ENCODE measurements at regions not wholly inside any gene's neighbourhood (a gene's known extent, or its start where the extent isn't known, plus 50 kb on each side); places are given as distances from the start of the nearest gene placed in this dataset.
A peak's percentile ranks its signal among the peaks of the same experiment; 100 is the strongest.
"Not testable (repeated sequence)": the region's sequence is repeated elsewhere in the genome, so short reads cannot be mapped to it uniquely, and the experiment has no call there.

DNA sequence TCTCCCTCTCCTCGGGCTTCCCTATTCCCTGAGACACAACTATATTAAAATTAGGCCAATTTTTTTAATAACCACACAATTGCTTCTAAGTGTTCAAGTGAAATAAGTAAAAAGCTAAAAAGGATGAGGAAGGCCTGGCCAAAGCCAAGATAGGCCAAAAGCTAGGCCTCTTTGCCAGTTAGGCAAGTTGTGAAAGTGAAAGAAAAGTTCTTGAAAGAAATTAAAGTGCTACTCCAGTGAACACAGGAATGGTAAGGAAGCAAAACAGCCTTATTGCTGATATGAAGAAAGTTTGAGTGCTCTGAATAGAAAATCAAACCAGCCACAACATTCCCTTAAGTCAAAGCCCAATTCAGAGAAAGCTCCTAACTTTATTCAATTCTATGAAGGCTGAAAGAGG, 114.2 kb upstream of the FAT4 start:
- WGBS, 2 donors: 86 to 97% methylated on average over 1 of the region's 1 CpG
- intact Hi-C loops (cut with DNase I; ENCODE audit: low total_unique reads): no loop called here
- DNase-seq: no peak
- Histone ChIP-seq H3K27ac (no peak overlapping the region), H3K27me3 (no peaks in the 10 kb centered on the region), H3K4me3 (no peak overlapping the region), H3K36me3 (ENCODE audit: low read depth, missing control alignments) (no peaks in the 10 kb centered on the region), H3K4me1 (no peaks in the 10 kb centered on the region), H3K9me3 (no peaks in the 10 kb centered on the region)
- no peak for TF ChIP-seq POLR2A (IDR thresholded peaks at IDR 0.05)
- TF ChIP-seq, protein P1, sequence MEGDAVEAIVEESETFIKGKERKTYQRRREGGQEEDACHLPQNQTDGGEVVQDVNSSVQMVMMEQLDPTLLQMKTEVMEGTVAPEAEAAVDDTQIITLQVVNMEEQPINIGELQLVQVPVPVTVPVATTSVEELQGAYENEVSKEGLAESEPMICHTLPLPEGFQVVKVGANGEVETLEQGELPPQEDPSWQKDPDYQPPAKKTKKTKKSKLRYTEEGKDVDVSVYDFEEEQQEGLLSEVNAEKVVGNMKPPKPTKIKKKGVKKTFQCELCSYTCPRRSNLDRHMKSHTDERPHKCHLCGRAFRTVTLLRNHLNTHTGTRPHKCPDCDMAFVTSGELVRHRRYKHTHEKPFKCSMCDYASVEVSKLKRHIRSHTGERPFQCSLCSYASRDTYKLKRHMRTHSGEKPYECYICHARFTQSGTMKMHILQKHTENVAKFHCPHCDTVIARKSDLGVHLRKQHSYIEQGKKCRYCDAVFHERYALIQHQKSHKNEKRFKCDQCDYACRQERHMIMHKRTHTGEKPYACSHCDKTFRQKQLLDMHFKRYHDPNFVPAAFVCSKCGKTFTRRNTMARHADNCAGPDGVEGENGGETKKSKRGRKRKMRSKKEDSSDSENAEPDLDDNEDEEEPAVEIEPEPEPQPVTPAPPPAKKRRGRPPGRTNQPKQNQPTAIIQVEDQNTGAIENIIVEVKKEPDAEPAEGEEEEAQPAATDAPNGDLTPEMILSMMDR (IDR thresholded peaks at IDR 0.05): no peak

DNA sequence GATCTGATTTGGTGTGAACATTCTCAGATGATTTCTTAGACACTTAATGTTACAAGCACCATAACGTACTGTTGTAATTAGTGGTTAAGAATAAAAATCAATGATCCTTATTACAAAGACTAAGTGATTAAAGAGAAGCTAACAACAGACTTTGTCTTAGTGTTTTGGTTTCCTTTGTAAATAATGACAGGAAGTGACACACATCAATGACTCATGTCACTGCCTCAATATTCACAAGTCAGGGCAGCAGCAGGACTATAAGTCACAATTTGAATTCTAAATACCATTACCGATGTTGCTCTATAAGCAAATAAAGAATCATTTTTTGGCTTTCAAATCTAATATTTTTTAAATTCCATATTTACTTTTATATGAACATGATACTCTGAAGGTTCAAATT, 115.8 kb upstream of the FAT4 start:
- Histone ChIP-seq H3K9me3 (no peaks in the 10 kb centered on the region), H3K4me1 (no peaks in the 10 kb centered on the region), H3K4me3 (no peak overlapping the region), H3K27me3 (no peaks in the 10 kb centered on the region), H3K27ac (no peak overlapping the region), H3K36me3 (ENCODE audit: low read depth, missing control alignments) (no peaks in the 10 kb centered on the region)
- TF ChIP-seq, protein P1 (IDR thresholded peaks at IDR 0.05): no peak
- TF ChIP-seq POLR2A (IDR thresholded peaks at IDR 0.05): no peak
- intact Hi-C loops (cut with DNase I; ENCODE audit: low total_unique reads): no loop called here
- WGBS, 2 donors: 91% methylated on average over 2 of the region's 2 CpGs
- no peak for DNase-seq

DNA sequence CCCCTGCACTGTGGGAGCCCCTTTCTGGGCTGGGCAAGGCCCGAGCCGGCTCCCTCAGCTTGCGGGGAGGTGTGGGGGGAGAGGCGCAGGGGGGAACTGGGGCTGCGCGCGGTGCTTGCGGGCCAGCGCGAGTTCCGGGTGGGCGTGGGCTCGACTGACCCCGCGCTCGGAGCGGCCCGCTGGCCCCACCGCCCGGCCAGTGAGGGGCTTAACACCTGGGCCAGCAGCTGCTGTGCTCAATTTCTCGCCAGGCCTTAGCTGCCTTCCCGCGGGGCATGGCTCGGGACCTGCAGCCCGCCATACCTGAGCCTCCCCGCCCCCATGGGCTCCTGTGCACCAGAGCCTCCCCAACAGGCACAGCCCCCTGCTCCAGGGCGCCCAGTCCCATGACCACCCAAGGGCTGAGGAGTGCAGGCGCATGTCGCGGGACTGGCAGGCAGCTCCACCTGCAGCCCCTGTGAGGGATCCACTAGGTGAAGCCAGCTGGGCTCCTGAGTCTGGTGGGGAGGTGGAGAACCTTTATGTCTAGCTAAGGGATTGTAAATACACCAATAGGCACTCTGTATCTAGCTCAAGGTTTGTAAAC, 122.8 kb upstream of the FAT4 start:
- WGBS, 2 donors: 64 to 70% methylated on average over 20 to 28 of the region's 30 CpGs

DNA sequence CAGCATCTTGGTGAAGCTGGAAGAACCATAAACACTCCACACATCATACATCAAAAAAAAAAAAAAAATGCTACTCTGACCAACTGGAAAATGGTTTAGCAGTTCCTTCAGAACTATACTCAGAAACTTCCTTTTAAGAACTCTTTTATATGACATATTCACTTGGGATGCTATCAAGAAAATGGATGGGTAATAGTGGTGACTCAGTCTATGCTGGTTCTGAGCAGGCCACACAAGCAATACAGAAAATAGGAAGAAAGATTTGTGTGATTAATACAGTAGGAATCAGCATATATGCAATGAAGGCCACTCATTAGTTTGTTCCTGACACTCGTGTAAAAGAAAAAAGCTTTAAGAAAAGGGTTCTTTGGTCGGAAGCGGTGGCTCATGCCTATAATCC, 123.5 kb upstream of the FAT4 start:
- Histone ChIP-seq H3K27me3 (no peaks in the 10 kb centered on the region), H3K36me3 (ENCODE audit: low read depth, missing control alignments) (no peaks in the 10 kb centered on the region), H3K4me3 (peak overlapping the region; percentile 26 to 51), H3K9me3 (no peaks in the 10 kb centered on the region), H3K4me1 (no peaks in the 10 kb centered on the region), H3K27ac (no peak overlapping the region)
- DNase-seq: no peak
- 44 to 76% methylated on average over 3 of the region's 3 CpGs for WGBS, 2 donors
- no peak for TF ChIP-seq POLR2A (IDR thresholded peaks at IDR 0.05)
- TF ChIP-seq, protein P1 (IDR thresholded peaks at IDR 0.05): no peak
- intact Hi-C loops (cut with DNase I; ENCODE audit: low total_unique reads): no loop called here

More for the DNA sequence above, 122.8 kb upstream of the FAT4 start:
- H3K36me3 ChIP-seq (ENCODE audit: low read depth, missing control alignments); H3K27me3 ChIP-seq; intact Hi-C loops (cut with DNase I; ENCODE audit: low total_unique reads); H3K27ac ChIP-seq; H3K9me3 ChIP-seq; H3K4me1 ChIP-seq: not testable (repeated sequence)
- peak; percentile 23 for DNase-seq
- peak overlapping the region; percentile 26 to 51 for H3K4me3 ChIP-seq

DNA sequence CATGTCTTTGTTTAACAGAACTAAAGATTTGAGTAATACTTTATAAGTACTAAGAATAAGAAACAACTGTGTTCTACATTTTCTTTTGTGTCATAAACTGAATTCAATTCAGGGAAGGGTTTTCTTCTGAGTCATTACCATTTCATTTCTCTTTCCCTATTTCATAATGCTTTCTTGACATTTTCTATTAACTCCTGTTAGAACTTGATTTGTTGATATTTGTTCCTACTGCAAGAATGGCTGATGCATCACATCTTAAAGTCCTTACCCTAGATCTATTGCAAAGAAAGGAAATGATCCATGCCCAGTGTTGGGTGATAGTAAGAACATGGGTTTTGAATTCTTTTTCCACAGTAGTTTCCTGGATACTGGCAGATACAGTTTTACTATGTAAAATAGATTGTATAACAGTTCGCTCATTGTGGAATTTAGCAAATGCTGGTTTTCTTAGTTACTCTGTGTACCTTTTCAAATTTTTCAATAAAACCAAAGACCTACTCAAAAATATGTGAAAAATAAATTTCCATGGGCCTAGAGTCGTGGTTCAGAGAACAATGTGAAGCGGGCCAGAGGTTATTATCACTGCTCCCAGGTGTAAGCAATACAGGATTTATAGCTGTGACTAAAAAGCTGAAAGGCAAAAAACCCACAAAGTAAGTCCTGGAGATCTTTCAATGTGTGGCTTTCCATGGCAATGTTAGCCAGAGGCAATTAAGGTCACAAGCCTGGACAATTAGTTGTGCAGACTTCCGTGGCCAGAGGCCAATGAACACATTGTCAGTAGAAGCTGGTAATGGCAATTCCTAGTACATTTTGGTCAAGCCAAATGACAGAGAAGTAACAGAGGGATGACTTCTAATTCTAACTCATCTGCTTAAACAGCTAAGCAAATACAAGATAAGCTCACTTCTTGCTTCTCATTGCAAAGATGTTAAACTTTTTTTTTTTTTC, 127.3 kb upstream of the FAT4 start:
- no peak overlapping the region for H3K27ac ChIP-seq
- TF ChIP-seq, protein P1 (IDR thresholded peaks at IDR 0.05): no peak
- no peak for TF ChIP-seq POLR2A (IDR thresholded peaks at IDR 0.05)
- DNase-seq: peak; percentile 25
- intact Hi-C loops (cut with DNase I; ENCODE audit: low total_unique reads): no loop called here
- H3K9me3 ChIP-seq: no peaks in the 10 kb centered on the region
- WGBS, 2 donors: 47 to 66% methylated on average over 4 of the region's 4 CpGs
- no peaks in the 10 kb centered on the region for H3K27me3 ChIP-seq
- no peaks in the 10 kb centered on the region for H3K36me3 ChIP-seq (ENCODE audit: low read depth, missing control alignments)
- H3K4me1 ChIP-seq: no peaks in the 10 kb centered on the region
- no peak overlapping the region for H3K4me3 ChIP-seq

All from testis (tissue), 2 donors.